ENCODE measurements at regions not wholly inside any gene's neighbourhood (a gene's known extent, or its start where the extent isn't known, plus 50 kb on each side); places are given as distances from the start of the nearest gene placed in this dataset.
A peak's percentile ranks its signal among the peaks of the same experiment; 100 is the strongest.

GRCh38 chr1:201734786-201735185, 94.2 kb upstream of the IPO9 start:
- H3K27ac ChIP-seq (ENCODE audit: low read depth, low read length), result no peak overlapping the region
- no peak overlapping the region for H4K5ac ChIP-seq (ENCODE audit: insufficient read length, low read depth, low read length)
- H2BK5ac ChIP-seq (ENCODE audit: low read depth, low read length), result no peak overlapping the region
- peaks cover 3% of the 10 kb centered on the region for H3K79me1 ChIP-seq (ENCODE audit: low read depth, low read length)
- no peak overlapping the region for H2AK5ac ChIP-seq (ENCODE audit: low read depth, low read length)
- 94% methylated on average over 2 of the region's 2 CpGs; no CpG with 5 or more reads in 1 of the 2 experiments for WGBS, 2 experiments (ENCODE audit: extremely low coverage in 1 of 2, insufficient coverage in 1 of 2, insufficient read length in 1 of 2, insufficient replicate concordance in 2 of 2, low coverage in 1 of 2, low lambda C conversion rate in 2 of 2, missing lambda C conversion rate in 1 of 2)
- CTCF ChIA-PET (ENCODE audit: partially characterized antibody), result interaction anchor here (0.9 to 19.0 kb wide), 7 partner anchors 16 to 221 kb away, joined by 3 to 216 read pairs (median 3); no protein-coding TSS in a partner anchor
- H3K9me3 ChIP-seq (ENCODE audit: insufficient read depth in 2 of 2, low read depth in 1 of 2, low read length in 1 of 2), result no peaks in the 10 kb centered on the region
- no peak overlapping the region for H3K4me2 ChIP-seq (ENCODE audit: insufficient read depth in 1 of 2, low read depth in 2 of 2, low read length in 2 of 2)
- peak overlapping the region; percentile 81; the same call in 1 of the 2 replicates for H2BK15ac ChIP-seq (ENCODE audit: low read length)
- H3K9ac ChIP-seq (replicated peaks in 1 of 4; ENCODE audit: extremely low read depth in 1 of 4, low read depth in 3 of 4, low read length in 3 of 4), result no peak overlapping the region; a peak in 1 of 7 replicates
- H4K91ac ChIP-seq (replicated peaks; ENCODE audit: insufficient read length, low read length), result no peak overlapping the region
- no peak overlapping the region for H2BK120ac ChIP-seq (replicated peaks; ENCODE audit: low read depth, low read length)
- DNase-seq (ENCODE audit: low read depth in 1 of 2, low spot score in 2 of 2), result no peak
- no peak overlapping the region for H3K23ac ChIP-seq (ENCODE audit: insufficient read length)
- H3K18ac ChIP-seq (ENCODE audit: extremely low read depth, low read length), result no peak overlapping the region
- H2BK12ac ChIP-seq (ENCODE audit: low read depth, low read length), result no peak overlapping the region
- POLR2A ChIA-PET (ENCODE audit: partially characterized antibody), result interaction anchor here (0.6 to 0.7 kb wide), 2 partner anchors 29 to 56 kb away, joined by 3 read pairs; no protein-coding TSS in a partner anchor
- H3K4me3 ChIP-seq (ENCODE audit: extremely low read depth in 1 of 4, insufficient read depth in 2 of 4, low read depth in 3 of 4, low read length in 4 of 4), result no peak overlapping the region
- no peaks in the 10 kb centered on the region; a peak in 1 of 8 replicates for H3K36me3 ChIP-seq (ENCODE audit: control insufficient read depth in 2 of 4, insufficient read depth in 4 of 4, low read length in 3 of 4)
- no peaks in the 10 kb centered on the region for H3K27me3 ChIP-seq (replicated peaks in 1 of 4; ENCODE audit: control insufficient read depth in 3 of 4, extremely low read depth in 1 of 4, insufficient read depth in 3 of 4, low read length in 3 of 4)
- H3K4ac ChIP-seq (replicated peaks; ENCODE audit: insufficient read length, low read depth, low read length), result no peak overlapping the region
- no peak overlapping the region for H3K14ac ChIP-seq (ENCODE audit: insufficient read length)
- H2AFZ ChIP-seq (ENCODE audit: low read length), result no peak overlapping the region
- FAIRE-seq, result no peak
- no peak overlapping the region for H4K8ac ChIP-seq (ENCODE audit: extremely low read depth, insufficient read depth, low read length)
- H3K23me2 ChIP-seq (ENCODE audit: low read depth, low read length), result peaks cover 5% of the 10 kb centered on the region
- H3K56ac ChIP-seq (replicated peaks; ENCODE audit: insufficient read length, low read depth, low read length), result no peak overlapping the region
- peaks cover 0 to 2% of the 10 kb centered on the region in 2 experiments for H4K20me1 ChIP-seq (replicated peaks in 1 of 2; ENCODE audit: control insufficient read depth in 1 of 2, insufficient read depth in 2 of 2, low read length in 2 of 2)
- H3K4me1 ChIP-seq (replicated peaks in 1 of 4; ENCODE audit: control insufficient read depth in 3 of 4, insufficient read depth in 4 of 4, low read length in 3 of 4), result peaks cover 29 to 35% (median 32%) of the 10 kb centered on the region in 4 experiments
- no peak overlapping the region for H2BK20ac ChIP-seq (ENCODE audit: low read length)
- H3K79me2 ChIP-seq (ENCODE audit: control insufficient read depth in 1 of 2, insufficient read depth in 2 of 2, low read length in 2 of 2), result peaks cover 0 to 7% of the 10 kb centered on the region in 2 experiments; a peak in 2 of 4 replicates
- TF ChIP-seq RFX5 (IDR thresholded peaks at IDR 0.05; ENCODE audit: borderline replicate concordance, low read depth, low read length) (no peak), HDAC6 (IDR thresholded peaks at IDR 0.05; ENCODE audit: low read depth, low read length) (no peak), RBBP5 (IDR thresholded peaks at IDR 0.05; ENCODE audit: borderline replicate concordance, low read depth, low read length) (no peak)
- TF ChIP-seq, protein P1, sequence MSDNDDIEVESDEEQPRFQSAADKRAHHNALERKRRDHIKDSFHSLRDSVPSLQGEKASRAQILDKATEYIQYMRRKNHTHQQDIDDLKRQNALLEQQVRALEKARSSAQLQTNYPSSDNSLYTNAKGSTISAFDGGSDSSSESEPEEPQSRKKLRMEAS (IDR thresholded peaks at IDR 0.05), result no peak

All from H1 (cell line).